Cardiac fibroblast (primary cell): ENCODE measurements at regions not wholly inside any gene's neighbourhood (a gene's known extent, or its start where the extent isn't known, plus 50 kb on each side); places are given as distances from the start of the nearest gene placed in this dataset.
"Not testable (repeated sequence)": the region's sequence is repeated elsewhere in the genome, so short reads cannot be mapped to it uniquely, and the experiment has no call there.

Experiments used
- DNase-seq, 2 donors: peaks; one replicate each; pipeline versions ENCODE4 v3.0.0 to v3.0.0-alpha.2; 2010; ENCODE audit warnings: low read depth in 2 of 2
- H3K4me3 ChIP-seq, 2 donors: replicated peaks in 1 of 2; 1 replicate in 1 of 2; 2 replicates in 1 of 2; pipeline ENCODE4 v1.5.1; 2011; ENCODE audit warnings: low read depth in 2 of 2, low read length in 2 of 2, mild to moderate bottlenecking in 2 of 2, moderate library complexity in 1 of 2
- CTCF ChIP-seq: IDR thresholded peaks from one replicate; pipeline ENCODE4 v1.5.1; 2011; ENCODE audit warnings: low read depth, mild to moderate bottlenecking, low read length, inconsistent platforms

- DNase-seq = peak in 1 of 2 donors; percentile 39
- TF ChIP-seq CTCF = no peak
- H3K4me3 ChIP-seq = no peak overlapping the region
These were observed 876.1 kb upstream of the B3GALT2 start for GRCh38 chr1:194062526-194062925.

DNA sequence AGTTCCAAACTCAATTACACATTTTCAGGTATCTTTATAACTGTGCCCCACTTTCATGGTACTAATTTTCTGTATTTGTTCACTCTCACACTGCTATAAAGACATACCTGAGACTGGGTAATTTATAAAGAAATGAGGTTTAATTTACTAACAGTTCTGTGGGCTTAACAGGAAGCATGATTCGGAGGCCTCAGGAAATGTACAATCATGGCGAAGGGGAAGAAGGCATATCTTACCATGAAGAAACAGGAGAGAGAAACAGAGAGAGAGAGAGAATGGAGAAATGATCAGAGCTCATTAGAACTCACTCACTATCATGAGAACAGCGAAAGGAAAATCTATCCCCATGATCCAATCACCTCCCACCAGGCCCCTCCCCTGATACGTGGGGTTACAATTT lies 874.1 kb upstream of the B3GALT2 start:
- H3K4me3 ChIP-seq = no peak overlapping the region
- DNase-seq = no peak
- TF ChIP-seq CTCF = no peak

DNA sequence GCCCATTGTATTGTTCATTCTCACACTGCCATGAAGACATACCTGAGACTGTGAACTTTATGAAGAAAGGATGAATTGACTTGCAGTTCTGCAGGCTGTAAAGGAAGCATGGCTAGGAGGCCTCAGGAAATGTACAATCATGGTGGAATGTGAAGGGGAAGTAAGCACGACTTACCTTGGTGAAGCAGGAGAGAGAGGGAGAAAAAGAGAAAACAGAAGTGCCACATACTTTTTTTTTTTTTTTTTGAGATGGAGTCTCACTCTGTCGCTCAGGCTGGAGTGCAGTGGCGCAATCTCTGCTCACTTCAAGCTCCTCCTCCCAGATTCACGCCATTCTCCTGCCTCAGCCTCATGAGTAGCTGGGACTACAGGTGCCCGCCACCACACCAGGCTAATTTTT lies 871.9 kb upstream of the B3GALT2 start:
- not testable (repeated sequence) for DNase-seq, H3K4me3 ChIP-seq

GRCh38 chr1:194056169-194056568 lies 869.8 kb upstream of the B3GALT2 start:
- DNase-seq = peak in 1 of 2 donors; percentile 40
- no peak overlapping the region for H3K4me3 ChIP-seq
- TF ChIP-seq CTCF = no peak

- TF ChIP-seq CTCF = no peak
- DNase-seq = no peak
These were observed 869.1 kb upstream of the B3GALT2 start for GRCh38 chr1:194055536-194055935.

GRCh38 chr1:194052514-194053338 lies 866.3 kb upstream of the B3GALT2 start:
- no peak for DNase-seq
- no peak overlapping the region for H3K4me3 ChIP-seq
- no peak for TF ChIP-seq CTCF

More at GRCh38 chr1:194055536-194055935, 869.1 kb upstream of the B3GALT2 start:
- no peak overlapping the region for H3K4me3 ChIP-seq

- DNase-seq = no peak
- no peak overlapping the region for H3K4me3 ChIP-seq
- TF ChIP-seq CTCF = no peak
These were observed 861.5 kb upstream of the B3GALT2 start for GRCh38 chr1:194047921-194048320.
